AG09309 (cell line): ENCODE measurements at regions not wholly inside any gene's neighbourhood (a gene's known extent, or its start where the extent isn't known, plus 50 kb on each side); places are given as distances from the start of the nearest gene placed in this dataset.

Experiments
- DNase-seq: peaks from one replicate; pipeline ENCODE4 v3.0.0-alpha.2; 2010; ENCODE audit warnings: low read depth
- H3K4me3 ChIP-seq: 2 replicates; pipeline ENCODE4 v1.5.1; 2011; ENCODE audit warnings: mild to moderate bottlenecking, low read depth, low read length, moderate library complexity; ENCODE audit not compliant: control insufficient read depth
- CTCF ChIP-seq: IDR thresholded peaks from 2 replicates; pipeline ENCODE4 v1.5.1; 2011; ENCODE audit warnings: mild to moderate bottlenecking, low read depth, low read length, inconsistent platforms; ENCODE audit not compliant: insufficient read depth, control insufficient read depth; ENCODE audit errors: missing control alignments

- no peak overlapping the region for H3K4me3 ChIP-seq
- no peak for TF ChIP-seq CTCF
- no peak for DNase-seq
These were observed 77.4 kb upstream of the PRNP start for GRCh38 chr20:4608861-4609260.

GRCh38 chr20:4607287-4607713 lies 79.0 kb upstream of the PRNP start:
- no peak overlapping the region for H3K4me3 ChIP-seq
- TF ChIP-seq CTCF = peak; percentile 88
- DNase-seq = peak; percentile 43

GRCh38 chr20:4606051-4606450 lies 80.2 kb upstream of the PRNP start:
- TF ChIP-seq CTCF = no peak
- no peak overlapping the region for H3K4me3 ChIP-seq

GRCh38 chr20:4605166-4605565 lies 81.1 kb upstream of the PRNP start:
- DNase-seq = no peak
- H3K4me3 ChIP-seq = no peak overlapping the region
- TF ChIP-seq CTCF = no peak

More at GRCh38 chr20:4606051-4606450, 80.2 kb upstream of the PRNP start:
- no peak for DNase-seq

GRCh38 chr20:4604580-4604979 lies 81.7 kb upstream of the PRNP start:
- H3K4me3 ChIP-seq = no peak overlapping the region
- no peak for DNase-seq
- no peak for TF ChIP-seq CTCF

- DNase-seq = no peak
- no peak overlapping the region for H3K4me3 ChIP-seq
These were observed 82.5 kb upstream of the PRNP start for GRCh38 chr20:4603724-4604123.

More at GRCh38 chr20:4603724-4604123, 82.5 kb upstream of the PRNP start:
- no peak for TF ChIP-seq CTCF
